Mucosa of stomach (tissue), 1 donor: ENCODE measurements at regions not wholly inside any gene's neighbourhood (a gene's known extent, or its start where the extent isn't known, plus 50 kb on each side); places are given as distances from the start of the nearest gene placed in this dataset.
"Not testable (repeated sequence)": the region's sequence is repeated elsewhere in the genome, so short reads cannot be mapped to it uniquely, and the experiment has no call there.

Experiments used
- H3K27me3 ChIP-seq: one replicate; pipeline ENCODE4 v1.7.0; 2013; ENCODE audit warnings: mild to moderate bottlenecking, low read length; ENCODE audit not compliant: control insufficient read depth, insufficient read depth
- H3K36me3 ChIP-seq: one replicate; pipeline ENCODE4 v1.7.0; 2013; ENCODE audit warnings: low read length; ENCODE audit not compliant: control insufficient read depth, insufficient read depth
- H3K4me1 ChIP-seq: one replicate; pipeline ENCODE4 v1.7.0; 2013; ENCODE audit warnings: mild to moderate bottlenecking, low read length; ENCODE audit not compliant: control insufficient read depth, insufficient read depth
- H3K4me3 ChIP-seq: one replicate; pipeline ENCODE4 v1.7.0; 2013; ENCODE audit warnings: low read length
- H3K9ac ChIP-seq: one replicate; pipeline ENCODE4 v1.7.0; 2013; ENCODE audit warnings: mild to moderate bottlenecking, low read length, moderate library complexity
- H3K9me3 ChIP-seq: one replicate; pipeline ENCODE4 v1.7.0; 2013; ENCODE audit warnings: mild to moderate bottlenecking, low read length, moderate library complexity; ENCODE audit not compliant: control insufficient read depth
- donor health status: Pancreatic carcinoma.

DNA sequence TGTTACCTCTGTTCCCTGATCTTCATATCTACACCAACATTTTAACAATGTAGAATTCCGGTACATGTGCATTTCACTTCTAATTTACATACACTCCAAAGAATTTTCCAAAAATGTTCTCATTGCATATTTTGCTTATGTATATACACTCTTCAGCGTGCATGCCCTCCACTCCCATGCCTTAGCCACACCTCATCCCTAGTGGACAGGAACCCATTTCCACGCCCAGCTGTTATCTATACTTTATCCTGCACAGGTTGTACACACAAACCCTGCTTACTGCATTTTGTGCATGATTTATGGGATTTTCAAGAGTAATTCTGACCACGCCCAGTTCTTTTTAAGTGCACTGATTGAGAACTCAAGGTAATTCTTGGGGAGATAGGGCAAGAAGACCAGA lies 102.4 kb downstream of the TFAP2C start:
- H3K9ac ChIP-seq, result no peak overlapping the region
- H3K36me3 ChIP-seq, result no peaks in the 10 kb centered on the region
- H3K27me3 ChIP-seq, result peaks cover 4% of the 10 kb centered on the region
- H3K4me3 ChIP-seq, result no peak overlapping the region
- H3K4me1 ChIP-seq, result peaks cover 4% of the 10 kb centered on the region
- no peaks in the 10 kb centered on the region for H3K9me3 ChIP-seq

GRCh38 chr20:56733967-56734366 lies 104.9 kb downstream of the TFAP2C start:
- H3K9me3 ChIP-seq, result no peaks in the 10 kb centered on the region
- no peak overlapping the region for H3K9ac ChIP-seq
- no peak overlapping the region for H3K4me3 ChIP-seq
- no peaks in the 10 kb centered on the region for H3K36me3 ChIP-seq
- peaks cover 4% of the 10 kb centered on the region for H3K27me3 ChIP-seq
- H3K4me1 ChIP-seq, result peaks cover 4% of the 10 kb centered on the region

DNA sequence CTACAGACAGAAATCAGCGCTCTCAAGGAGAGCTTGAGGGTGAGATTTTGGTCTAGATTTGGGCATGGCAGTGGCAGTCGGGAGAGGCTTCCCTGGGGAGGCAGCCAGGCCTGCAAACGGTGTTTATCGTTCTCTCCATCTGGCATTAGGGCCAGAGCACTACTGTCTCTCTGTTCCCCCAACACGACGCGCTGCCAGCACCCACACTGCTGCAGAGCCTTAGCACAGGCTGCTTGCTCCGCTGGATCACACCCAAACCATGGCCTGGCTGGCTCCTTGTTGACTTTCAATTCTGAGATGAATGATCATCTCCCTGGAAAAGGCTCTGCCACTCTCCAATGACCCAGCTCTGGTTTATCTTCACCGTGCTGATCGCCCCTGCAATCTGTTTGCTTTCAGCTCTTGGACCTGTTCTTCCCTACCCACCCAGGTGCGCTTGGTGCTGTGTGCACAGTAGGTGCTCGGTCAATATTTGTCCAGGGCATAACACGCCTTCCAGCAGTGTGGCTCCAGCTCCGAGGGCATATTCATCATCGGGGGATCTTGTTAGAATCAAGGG lies 106.1 kb downstream of the TFAP2C start:
- peaks cover 4% of the 10 kb centered on the region for H3K27me3 ChIP-seq
- H3K4me1 ChIP-seq, result peaks cover 4% of the 10 kb centered on the region
- H3K4me3 ChIP-seq, result no peak overlapping the region
- H3K9ac ChIP-seq, result no peak overlapping the region
- no peaks in the 10 kb centered on the region for H3K36me3 ChIP-seq
- no peaks in the 10 kb centered on the region for H3K9me3 ChIP-seq

DNA sequence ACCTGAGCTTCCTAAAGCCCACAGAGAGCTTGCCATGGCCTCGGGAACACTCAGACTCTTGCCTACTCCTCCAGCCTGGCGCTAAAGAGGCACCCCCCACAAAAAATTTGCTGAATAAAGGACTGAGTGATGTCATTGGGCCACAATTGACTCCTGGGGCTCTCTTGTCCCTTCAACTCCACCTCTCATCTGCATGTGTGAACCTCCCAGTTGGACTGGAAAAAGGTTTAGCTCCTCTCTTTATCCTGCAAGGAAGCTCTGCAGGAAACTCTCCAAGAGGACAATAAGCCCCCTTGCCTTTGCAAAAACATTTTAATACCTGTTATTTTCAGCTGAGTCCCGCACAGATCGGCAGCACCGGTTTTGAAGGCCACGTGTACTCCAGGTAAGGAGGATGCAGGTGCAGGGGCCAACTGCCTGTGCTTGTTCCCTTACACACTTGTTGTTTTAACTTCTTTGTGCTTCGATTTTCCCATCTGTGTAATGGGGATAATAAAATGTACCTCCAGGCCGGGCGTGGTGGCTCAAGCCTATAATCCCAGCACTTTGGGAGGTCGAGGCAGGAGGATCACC lies 107.3 kb downstream of the TFAP2C start:
- Histone ChIP-seq H3K36me3 (no peaks in the 10 kb centered on the region), H3K9me3 (no peaks in the 10 kb centered on the region), H3K27me3 (peaks cover 4% of the 10 kb centered on the region), H3K9ac (no peak overlapping the region), H3K4me1 (peaks cover 4% of the 10 kb centered on the region), H3K4me3 (no peak overlapping the region)

- not testable (repeated sequence) for H3K4me1 ChIP-seq, H3K9ac ChIP-seq, H3K9me3 ChIP-seq, H3K4me3 ChIP-seq, H3K36me3 ChIP-seq, H3K27me3 ChIP-seq
Measured at GRCh38 chr20:56744325-56744821, 115.3 kb downstream of the TFAP2C start.

DNA sequence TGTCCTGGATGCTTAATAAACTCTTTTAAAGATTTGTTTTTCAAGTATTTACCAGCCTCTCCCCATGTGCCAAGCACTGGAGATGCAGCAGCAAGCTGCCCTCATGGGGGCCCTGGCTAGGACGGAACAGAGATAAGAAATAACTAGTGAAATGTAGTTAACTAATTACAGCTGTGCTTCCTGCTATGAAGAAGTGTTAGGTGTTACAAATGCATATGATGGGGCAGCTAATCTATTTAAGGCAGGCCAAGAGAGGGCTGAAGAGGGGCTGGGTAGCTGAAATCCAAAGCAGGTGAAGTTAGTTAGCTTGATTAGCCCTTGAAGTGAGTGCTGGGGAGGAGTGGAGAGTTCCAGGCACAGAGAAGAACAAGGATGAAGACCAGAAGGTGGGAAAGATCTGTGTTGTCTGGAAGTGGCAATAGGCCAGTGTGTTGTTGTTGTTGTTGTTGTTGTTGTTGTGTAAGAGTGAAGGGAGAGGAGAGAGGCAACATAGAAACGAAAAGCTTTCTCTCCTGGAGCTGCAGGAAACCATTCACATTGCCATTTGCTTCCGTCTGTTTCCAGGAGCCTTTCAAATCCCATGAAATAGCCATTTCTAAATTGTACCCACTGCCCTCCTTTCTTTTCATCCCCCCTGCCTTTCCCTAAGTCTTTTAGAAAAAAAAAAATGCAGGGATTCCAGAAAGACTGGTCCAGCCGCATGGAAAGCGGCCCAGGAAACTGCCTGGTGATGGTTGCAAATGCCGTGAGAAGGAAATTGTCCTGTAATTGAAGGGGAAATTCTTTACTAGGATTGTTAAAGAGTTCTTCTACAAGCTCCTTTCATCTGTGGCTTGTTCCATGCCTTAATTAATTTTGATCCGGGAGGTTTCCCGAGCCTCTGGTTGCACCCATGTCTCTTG lies 119.6 kb downstream of the TFAP2C start:
- H3K27me3 ChIP-seq, result peaks cover 12% of the 10 kb centered on the region

DNA sequence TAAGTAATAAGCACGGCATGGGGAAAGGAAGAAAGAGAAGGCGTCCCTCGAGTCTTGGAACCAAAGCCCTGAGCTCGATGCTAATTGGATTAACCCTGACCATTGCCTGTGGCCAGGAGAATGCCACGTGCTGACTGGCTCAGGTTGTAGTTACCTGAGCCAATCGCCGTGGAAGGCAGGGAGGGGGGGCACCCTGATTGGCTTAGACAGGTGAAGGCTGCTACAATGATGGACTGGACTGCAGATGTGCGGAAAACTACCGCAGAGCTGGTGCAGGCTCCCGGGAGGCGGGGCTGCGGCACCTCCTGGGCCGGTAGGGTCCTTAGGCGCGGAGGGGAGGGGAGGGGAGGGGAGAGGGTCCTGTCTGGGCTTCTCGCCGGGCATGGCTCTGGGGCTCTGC lies 121.3 kb downstream of the TFAP2C start:
- Histone ChIP-seq H3K9ac (no peak overlapping the region), H3K4me3 (no peak overlapping the region), H3K36me3 (no peaks in the 10 kb centered on the region), H3K4me1 (no peaks in the 10 kb centered on the region), H3K27me3 (peaks cover 12% of the 10 kb centered on the region), H3K9me3 (no peaks in the 10 kb centered on the region)

More for the DNA sequence above, 119.6 kb downstream of the TFAP2C start:
- no peaks in the 10 kb centered on the region for H3K9me3 ChIP-seq
- H3K4me1 ChIP-seq, result no peaks in the 10 kb centered on the region
- no peak overlapping the region for H3K9ac ChIP-seq
- H3K4me3 ChIP-seq, result no peak overlapping the region
- H3K36me3 ChIP-seq, result no peaks in the 10 kb centered on the region

GRCh38 chr20:56752274-56752673 lies 123.2 kb downstream of the TFAP2C start:
- H3K36me3 ChIP-seq, result no peaks in the 10 kb centered on the region
- no peak overlapping the region for H3K4me3 ChIP-seq
- H3K9me3 ChIP-seq, result no peaks in the 10 kb centered on the region
- no peak overlapping the region for H3K9ac ChIP-seq
- no peaks in the 10 kb centered on the region for H3K4me1 ChIP-seq
- peaks cover 12% of the 10 kb centered on the region for H3K27me3 ChIP-seq

- H3K4me3 ChIP-seq, result no peak overlapping the region
- H3K27me3 ChIP-seq, result peaks cover 16% of the 10 kb centered on the region
- H3K4me1 ChIP-seq, result no peaks in the 10 kb centered on the region
- no peaks in the 10 kb centered on the region for H3K36me3 ChIP-seq
- H3K9ac ChIP-seq, result no peak overlapping the region
- no peaks in the 10 kb centered on the region for H3K9me3 ChIP-seq
Measured at GRCh38 chr20:56755201-56755600, 126.1 kb downstream of the TFAP2C start.

- H3K4me1 ChIP-seq, H3K9me3 ChIP-seq, H3K4me3 ChIP-seq, H3K9ac ChIP-seq, H3K36me3 ChIP-seq: not testable (repeated sequence)
- peaks cover 10% of the 10 kb centered on the region for H3K27me3 ChIP-seq
Measured at GRCh38 chr20:56756658-56757057, 127.6 kb downstream of the TFAP2C start.

DNA sequence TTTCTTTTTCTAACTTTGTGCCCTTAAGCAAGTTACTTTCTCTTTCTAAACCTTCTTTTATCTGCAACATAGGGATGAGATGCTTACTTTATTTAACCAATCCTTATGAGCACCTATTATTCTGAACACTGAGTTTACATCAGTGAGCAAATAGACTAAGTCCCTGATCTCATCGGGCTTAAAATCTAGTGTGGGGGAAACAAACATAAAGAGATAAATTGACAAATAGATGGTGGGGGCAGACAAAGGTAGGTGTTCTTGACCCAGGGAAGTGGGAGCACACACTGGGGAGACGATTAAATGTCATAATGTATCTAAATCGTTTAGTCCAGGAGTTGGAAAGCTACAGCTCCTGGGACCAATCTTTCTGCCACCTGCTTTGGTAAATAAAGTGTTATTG lies 129.6 kb downstream of the TFAP2C start:
- Histone ChIP-seq H3K9ac (no peak overlapping the region), H3K27me3 (peaks cover 4% of the 10 kb centered on the region), H3K4me3 (no peak overlapping the region), H3K9me3 (no peaks in the 10 kb centered on the region), H3K4me1 (no peaks in the 10 kb centered on the region), H3K36me3 (no peaks in the 10 kb centered on the region)

DNA sequence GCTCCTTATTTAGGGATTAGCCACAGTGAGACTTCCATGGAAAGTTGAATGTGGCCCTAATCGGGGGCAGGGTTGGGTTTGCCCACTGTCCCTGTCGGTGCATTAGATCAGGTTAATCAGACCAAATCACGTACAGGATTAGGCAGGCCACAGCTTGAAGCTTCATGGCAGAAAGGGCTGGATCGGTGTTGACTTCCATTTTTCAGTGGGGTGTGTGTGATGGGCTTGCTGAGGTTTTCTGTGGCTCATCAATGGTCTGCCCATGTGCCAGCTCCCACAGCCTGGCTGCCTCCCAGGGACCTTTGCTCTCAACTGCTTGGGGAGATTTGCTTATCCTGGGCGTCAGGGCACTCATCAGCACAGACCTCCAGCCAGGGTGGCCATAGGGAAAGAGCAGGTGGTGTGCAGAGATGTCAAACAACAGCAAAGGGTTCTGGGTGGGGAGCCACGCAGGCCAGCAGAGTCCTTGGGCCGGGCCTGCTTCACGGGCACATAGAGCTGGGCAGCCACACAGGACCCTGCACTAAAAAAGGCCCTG lies 130.7 kb downstream of the TFAP2C start:
- no peak overlapping the region for H3K4me3 ChIP-seq
- H3K9me3 ChIP-seq, result no peaks in the 10 kb centered on the region
- H3K27me3 ChIP-seq, result peaks cover 4% of the 10 kb centered on the region
- no peaks in the 10 kb centered on the region for H3K36me3 ChIP-seq
- no peak overlapping the region for H3K9ac ChIP-seq
- no peaks in the 10 kb centered on the region for H3K4me1 ChIP-seq
